GM20000 (cell line): ENCODE measurements at regions not wholly inside any gene's neighbourhood (a gene's known extent, or its start where the extent isn't known, plus 50 kb on each side); places are given as distances from the start of the nearest gene placed in this dataset.
A peak's percentile ranks its signal among the peaks of the same experiment; 100 is the strongest.
"Not testable (repeated sequence)": the region's sequence is repeated elsewhere in the genome, so short reads cannot be mapped to it uniquely, and the experiment has no call there.

Experiments
- DNase-seq: peaks from one replicate; pipeline ENCODE4 v3.0.0; 2012; ENCODE audit warnings: low spot score
- CTCF ChIP-seq: IDR thresholded peaks from 2 replicates; pipeline ENCODE4 v1.5.1; 2012; ENCODE audit warnings: mild to moderate bottlenecking, control low read depth; ENCODE audit errors: extremely low read depth, missing control alignments

DNA sequence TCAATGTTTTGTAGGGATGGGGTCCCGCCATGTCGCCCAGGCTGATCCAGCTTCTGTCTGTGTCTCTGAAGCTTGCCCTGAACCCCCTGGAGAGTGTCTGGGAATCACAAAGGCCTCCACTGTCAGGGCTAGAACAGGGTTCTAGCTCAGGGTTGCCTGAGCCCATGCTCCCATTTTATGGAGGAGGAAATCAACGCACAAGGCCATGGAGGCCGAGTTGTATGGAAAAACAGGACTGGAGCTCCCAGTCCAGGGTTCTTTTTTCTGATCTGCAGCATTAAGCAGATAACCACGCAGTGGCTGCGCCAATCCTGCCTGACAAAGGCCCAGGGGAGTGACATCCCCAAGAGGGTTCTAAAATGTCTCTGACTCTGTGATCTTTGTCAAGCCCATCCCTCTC is 67.6 kb upstream of the NBPF3 start:
- no peak for TF ChIP-seq CTCF
- DNase-seq = no peak

GRCh38 chr1:21369905-21370304 is 70.0 kb upstream of the NBPF3 start:
- no peak for DNase-seq
- no peak for TF ChIP-seq CTCF

DNA sequence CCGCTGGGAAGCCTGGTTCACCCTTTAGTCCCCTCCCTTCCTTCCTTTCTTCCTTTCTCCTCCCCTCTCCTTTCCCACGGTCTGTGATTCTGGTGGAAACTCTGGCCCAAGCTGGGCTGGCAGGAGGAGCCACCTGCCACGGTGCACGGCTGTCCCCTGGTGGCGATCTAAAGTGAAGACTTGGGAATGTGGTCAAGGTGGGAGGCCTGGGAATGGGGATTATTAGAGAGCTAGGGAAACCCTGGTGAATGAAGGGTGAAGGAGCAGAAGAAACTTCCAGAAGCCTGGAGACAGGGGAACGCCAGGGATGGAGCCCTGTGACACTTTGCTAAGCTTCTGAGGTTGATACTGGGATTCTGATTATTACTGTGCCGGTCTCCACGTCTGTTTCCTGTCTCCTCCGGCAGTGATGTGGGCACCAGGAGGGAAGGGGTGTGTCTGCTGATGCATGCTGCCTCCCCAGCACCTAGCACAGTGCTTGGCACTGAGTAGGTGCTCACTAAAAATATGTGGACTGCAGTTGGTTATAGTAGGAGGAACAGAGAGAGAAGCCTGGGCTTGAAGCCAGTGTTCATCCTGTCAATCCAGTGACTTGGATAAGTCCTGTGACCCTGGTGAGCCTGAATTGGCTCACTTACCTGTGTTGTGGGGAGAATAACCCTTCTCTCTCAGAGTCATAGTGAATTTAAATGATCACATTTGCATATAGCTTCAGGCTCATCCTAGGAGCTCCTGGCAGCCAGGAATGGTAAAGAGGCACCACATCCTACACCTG is 71.2 kb upstream of the NBPF3 start:
- peak; percentile 94 for TF ChIP-seq CTCF
- DNase-seq = peak; percentile 56

- DNase-seq = not testable (repeated sequence)
Observed at GRCh38 chr1:21367973-21368514, 71.9 kb upstream of the NBPF3 start.

GRCh38 chr1:21366288-21366687 is 73.6 kb upstream of the NBPF3 start:
- no peak for TF ChIP-seq CTCF
- no peak for DNase-seq

DNA sequence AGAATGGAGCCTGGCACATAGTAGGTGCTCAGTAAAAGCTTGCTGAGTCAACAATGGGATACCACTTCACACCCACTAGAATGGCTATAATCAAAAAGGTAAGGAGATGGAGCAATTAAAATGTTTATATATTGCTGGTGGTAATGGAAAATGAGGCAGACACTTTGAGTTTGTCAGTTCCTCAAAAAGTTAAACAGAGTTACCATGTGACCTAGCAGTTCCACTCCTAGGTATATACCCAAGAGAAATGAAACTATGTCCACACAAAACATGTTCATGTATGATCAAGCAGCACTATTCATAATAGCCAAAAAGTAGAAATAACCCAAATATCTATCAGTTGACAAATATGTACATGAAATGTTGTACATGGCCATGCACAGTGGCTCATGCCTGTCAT is 74.8 kb upstream of the ECE1 start:
- no peak for TF ChIP-seq CTCF

DNA sequence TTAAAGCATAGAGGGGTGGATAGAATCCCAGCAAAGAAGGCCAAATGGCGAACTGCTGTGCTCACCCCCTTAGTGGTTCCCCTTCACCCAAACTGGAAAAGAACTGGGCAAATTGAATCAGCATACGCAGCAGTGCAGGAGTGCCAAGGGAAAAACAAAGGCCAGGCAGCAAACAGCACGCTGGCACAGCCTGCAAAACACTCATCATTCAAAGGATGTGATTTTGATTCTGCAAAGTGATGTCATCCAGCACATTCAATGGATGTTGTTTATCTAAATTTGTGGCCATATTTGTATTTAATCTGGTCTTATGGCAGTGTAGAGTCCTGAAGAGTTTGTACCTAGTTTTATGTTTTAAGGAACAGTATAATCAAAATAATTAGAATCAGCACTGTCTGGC is 71.8 kb upstream of the ECE1 start:
- no peak for DNase-seq
- no peak for TF ChIP-seq CTCF

More for the DNA sequence above, 74.8 kb upstream of the ECE1 start:
- DNase-seq = no peak

- no peak for TF ChIP-seq CTCF
- no peak for DNase-seq
Observed at GRCh38 chr1:21361506-21361905, 71.2 kb upstream of the ECE1 start.
